HCT116 (cell line): ENCODE measurements at regions not wholly inside any gene's neighbourhood (a gene's known extent, or its start where the extent isn't known, plus 50 kb on each side); places are given as distances from the start of the nearest gene placed in this dataset.

Source experiments
- ATAC-seq: fragments of 200-7000 bp; cut with Tn5 transposase; 2 replicates; pipeline ENCODE4 v1.9.1; 2020; ENCODE audit warnings: mild to moderate bottlenecking, moderate library complexity
- BruUV-seq: library from RNA; stranded (reverse); fragments of 400-500 nt; replicated peaks from 2 replicates; lab custom pipeline; 2021; lab: Mats Ljungman, UMichigan
- CTCF ChIA-PET: fragments of 300-600 bp; sonication (Branson Sonifier 250); formaldehyde crosslinking; loops from one replicate; lab custom pipeline; 2021; ENCODE audit warnings: antibody characterized with exemption; lab: Charles Lee
- POLR2A ChIA-PET: fragments of 300-600, 350-600 bp; sonication (Branson Sonifier 250); formaldehyde crosslinking; loops from one replicate; lab custom pipeline; 2021; ENCODE audit warnings: antibody characterized with exemption; lab: Charles Lee
- RAD21 ChIA-PET, 2 experiments: fragments of 300-600 bp; sonication (Branson Sonifier 250); formaldehyde crosslinking; loops; one replicate each; lab custom pipeline; 2023; ENCODE audit warnings: low total read pairs in 2 of 2; ENCODE audit not compliant: uncharacterized antibody in 2 of 2, unreplicated experiment in 2 of 2, low non-redundant PET in 1 of 2; lab: Charles Lee
- DNase-seq: peaks from one replicate; pipeline ENCODE4 v3.0.0-alpha.2; 2010; ENCODE audit warnings: low read depth, low spot score
- H2AFZ ChIP-seq: fragments of 200-600 bp; shearing (Covaris generic), sonication (generic); 2 replicates; pipeline ENCODE4 v1.6.1; 2017; ENCODE audit warnings: low read depth, mixed run types, mixed read lengths, antibody characterized with exemption, low read length; ENCODE audit not compliant: poor library complexity, severe bottlenecking
- H3K27ac ChIP-seq: 2 replicates; pipeline ENCODE4 v1.5.1; 2012; ENCODE audit warnings: low read depth, low read length
- H3K27me3 ChIP-seq: fragments of 200-600 bp; sonication (generic); 2 replicates; pipeline ENCODE4 v1.6.1; 2016; ENCODE audit warnings: mixed run types, low read length, mixed read lengths; ENCODE audit not compliant: insufficient read depth
- H3K36me3 ChIP-seq, 2 experiments: fragments of 200-500 bp in 1 of 2; fragments of 200-600 bp in 1 of 2; sonication (Bioruptor generic) in 1 of 2; sonication (generic) in 1 of 2; 2 replicates each; pipeline versions ENCODE4 v1.5.1 to v1.6.1; 2014 to 2016; ENCODE audit warnings: low read length in 2 of 2, inconsistent platforms in 1 of 2, mixed read lengths in 1 of 2, mixed run types in 1 of 2; ENCODE audit not compliant: insufficient read depth in 2 of 2, control insufficient read depth in 1 of 2
- H3K4me1 ChIP-seq, 2 experiments: fragments of 200-600 bp in 1 of 2; sonication (generic) in 1 of 2; 2 replicates each; pipeline versions ENCODE4 v1.5.1 to v1.6.1; 2012 to 2017; ENCODE audit warnings: low read length in 2 of 2, inconsistent platforms in 1 of 2, mild to moderate bottlenecking in 1 of 2, mixed read lengths in 1 of 2, mixed run types in 1 of 2, moderate library complexity in 1 of 2; ENCODE audit not compliant: insufficient read depth in 2 of 2, control insufficient read depth in 1 of 2
- H3K4me2 ChIP-seq: fragments of 200-600 bp; sonication (generic); 2 replicates; pipeline ENCODE4 v1.6.1; 2017; ENCODE audit warnings: mixed run types, low read length, mixed read lengths
- H3K4me3 ChIP-seq, 2 experiments: fragments of 200-600 bp in 1 of 2; sonication (generic) in 1 of 2; replicated peaks in 1 of 2; 2 replicates each; pipeline ENCODE4 v1.5.1; 2011 to 2016; ENCODE audit warnings: low read length in 2 of 2, control low read depth in 1 of 2, low read depth in 1 of 2, mild to moderate bottlenecking in 1 of 2, mixed read lengths in 1 of 2, mixed run types in 1 of 2
- H3K79me2 ChIP-seq: fragments of 200-600 bp; sonication (generic); 2 replicates; pipeline ENCODE4 v1.6.1; 2017; ENCODE audit warnings: mild to moderate bottlenecking, mixed run types, low read length, moderate library complexity, mixed read lengths; ENCODE audit not compliant: insufficient read depth
- H3K9ac ChIP-seq: fragments of 200-600 bp; sonication (generic); 2 replicates; pipeline ENCODE4 v1.6.1; 2016; ENCODE audit warnings: low read length, mixed read lengths
- H3K9me2 ChIP-seq: fragments of 200-600 bp; sonication (generic), shearing (Covaris generic); 2 replicates; pipeline ENCODE4 v1.6.1; 2017; ENCODE audit warnings: mixed run types, mild to moderate bottlenecking, moderate library complexity; ENCODE audit not compliant: insufficient read depth
- H3K9me3 ChIP-seq, 2 experiments: fragments of 200-500 bp in 1 of 2; fragments of 200-600 bp in 1 of 2; sonication (Bioruptor generic) in 1 of 2; sonication (generic) in 1 of 2; 2 replicates each; pipeline ENCODE4 v1.6.1; 2014 to 2017; ENCODE audit warnings: low read length in 2 of 2, mixed read lengths in 2 of 2, inconsistent platforms in 1 of 2, low read depth in 1 of 2, mild to moderate bottlenecking in 1 of 2, mixed run types in 1 of 2, moderate library complexity in 1 of 2; ENCODE audit not compliant: control insufficient read depth in 1 of 2, insufficient read depth in 1 of 2
- H4K20me1 ChIP-seq: fragments of 200-600 bp; sonication (generic), shearing (Covaris generic); 2 replicates; pipeline ENCODE4 v1.6.1; 2017; ENCODE audit warnings: mixed run types, mild to moderate bottlenecking, moderate library complexity; ENCODE audit not compliant: insufficient read depth
- CEBPB ChIP-seq: IDR thresholded peaks from 2 replicates; pipeline ENCODE4 v1.6.1; 2012; ENCODE audit warnings: low read depth
- CTCF ChIP-seq, 3 experiments: fragments of 200-600 bp in 1 of 3; sonication (generic) in 1 of 3; IDR thresholded peaks in 2 of 3; conservative IDR thresholded peaks in 1 of 3; 2 replicates each; pipeline ENCODE4 v1.5.1; 2012 to 2017; ENCODE audit warnings: low read depth in 2 of 3, low read length in 2 of 3, antibody characterized with exemption in 1 of 3, borderline replicate concordance in 1 of 3, control low read depth in 1 of 3, mild to moderate bottlenecking in 1 of 3, mixed read lengths in 1 of 3, mixed run types in 1 of 3, moderate library complexity in 1 of 3; ENCODE audit not compliant: insufficient read depth in 1 of 3
- ELF1 ChIP-seq: IDR thresholded peaks from 2 replicates; pipeline ENCODE4 v1.6.1; 2012; ENCODE audit warnings: low read depth, borderline replicate concordance
- EZH2phosphoT487 ChIP-seq: fragments of 200-600 bp; IDR thresholded peaks from 2 replicates; pipeline ENCODE4 v1.6.1; 2018; ENCODE audit warnings: antibody characterized with exemption, borderline replicate concordance
- FOSL1 ChIP-seq: IDR thresholded peaks from 2 replicates; pipeline ENCODE4 v1.6.1; 2012; ENCODE audit warnings: low read depth
- MAX ChIP-seq: IDR thresholded peaks from 2 replicates; pipeline ENCODE4 v1.6.1; 2012
- POLR2AphosphoS5 ChIP-seq: IDR thresholded peaks from 2 replicates; pipeline ENCODE4 v1.6.1; 2011; ENCODE audit warnings: mild to moderate bottlenecking, low read depth, low read length, moderate library complexity
- REST ChIP-seq: IDR thresholded peaks from 2 replicates; pipeline ENCODE4 v1.6.1; 2012; ENCODE audit warnings: low read depth
- SP1 ChIP-seq: IDR thresholded peaks from 2 replicates; pipeline ENCODE4 v1.6.1; 2012; ENCODE audit warnings: low read depth
- ZNF274 ChIP-seq: fragments of 200-500 bp; sonication (Bioruptor generic); IDR thresholded peaks from 2 replicates; pipeline ENCODE4 v1.6.1; 2014; ENCODE audit warnings: mild to moderate bottlenecking, low read depth, low read length, inconsistent platforms
- intact Hi-C: fragments of 100-400 bp; cut with micrococcal nuclease; formaldehyde crosslinking; loops from 2 replicates; pipeline ENCODE4 v1.10.0; 2022

- DNase-seq (no peak), ATAC-seq (no peak)
- Histone ChIP-seq H3K4me3 (no peak overlapping the region), H3K4me1 (no peaks in the 10 kb centered on the region), H4K20me1 (no peaks in the 10 kb centered on the region), H3K9me3 (no peaks in the 10 kb centered on the region), H3K9ac (no peak overlapping the region), H2AFZ (no peak overlapping the region), H3K4me2 (no peak overlapping the region), H3K36me3 (no peaks in the 10 kb centered on the region), H3K79me2 (no peaks in the 10 kb centered on the region), H3K27me3 (no peaks in the 10 kb centered on the region), H3K27ac (no peak overlapping the region), H3K9me2 (no peaks in the 10 kb centered on the region)
- intact Hi-C loops: no loop called here
- CTCF ChIA-PET: no interaction called here
- POLR2A ChIA-PET: no interaction called here
- no TSS peak for BruUV-seq
- RAD21 ChIA-PET: no interaction called here
- TF ChIP-seq REST: no peak
- no peak for TF ChIP-seq SP1
- TF ChIP-seq POLR2AphosphoS5: no peak
- no peak for TF ChIP-seq ELF1
- no peak for TF ChIP-seq CTCF (IDR thresholded peaks at IDR 0.05 in 2 of 3, conservative IDR thresholded peaks at IDR 0.05 in 1 of 3; ENCODE audit: borderline replicate concordance in 1 of 3, insufficient read depth in 1 of 3, low read depth in 2 of 3, low read length in 2 of 3)
- no peak for TF ChIP-seq MAX
- no peak for TF ChIP-seq FOSL1
- no peak for TF ChIP-seq ZNF274
- TF ChIP-seq EZH2phosphoT487: no peak
- TF ChIP-seq CEBPB: no peak
Measured at GRCh38 chr5:162360373-162360931, 292.9 kb downstream of the GABRG2 start.
